A172 (cell line): ENCODE measurements at regions not wholly inside any gene's neighbourhood (a gene's known extent, or its start where the extent isn't known, plus 50 kb on each side); places are given as distances from the start of the nearest gene placed in this dataset.

Experiments used
- DNase-seq: peaks from one replicate; pipeline ENCODE4 v3.0.0-alpha.2; 2015; ENCODE audit warnings: low spot score

GRCh38 chr2:42901076-42901640 is 108.8 kb upstream of the HAAO start:
- DNase-seq = no peak

DNA sequence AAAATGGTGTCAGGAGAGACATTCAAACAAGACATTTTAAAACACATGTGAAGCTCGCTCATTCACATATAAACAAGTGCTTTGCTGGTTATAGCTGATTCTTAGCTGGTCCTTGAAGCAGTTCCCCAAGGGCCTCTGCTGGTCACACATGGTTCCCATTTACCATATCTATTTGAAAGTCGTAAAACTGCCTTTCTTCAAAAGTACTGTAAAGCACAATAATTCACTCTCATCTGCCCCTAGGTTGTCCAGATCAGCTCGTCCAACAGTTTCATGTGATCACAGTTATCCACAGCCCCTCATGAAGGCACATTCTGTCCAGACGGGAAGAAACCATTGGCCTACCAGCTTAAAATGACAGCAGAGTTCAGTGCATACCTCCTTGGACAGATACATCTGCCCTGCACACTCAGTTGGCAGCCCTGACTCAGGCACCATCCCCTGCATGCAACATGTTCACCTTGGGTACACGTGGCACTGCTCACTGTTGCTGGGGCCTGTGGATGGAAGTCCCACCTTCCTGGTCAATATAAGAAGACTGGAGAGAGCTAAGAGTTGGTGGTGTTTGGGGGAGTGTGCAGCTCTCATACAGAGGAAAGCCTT is 108.0 kb upstream of the HAAO start:
- DNase-seq = no peak

DNA sequence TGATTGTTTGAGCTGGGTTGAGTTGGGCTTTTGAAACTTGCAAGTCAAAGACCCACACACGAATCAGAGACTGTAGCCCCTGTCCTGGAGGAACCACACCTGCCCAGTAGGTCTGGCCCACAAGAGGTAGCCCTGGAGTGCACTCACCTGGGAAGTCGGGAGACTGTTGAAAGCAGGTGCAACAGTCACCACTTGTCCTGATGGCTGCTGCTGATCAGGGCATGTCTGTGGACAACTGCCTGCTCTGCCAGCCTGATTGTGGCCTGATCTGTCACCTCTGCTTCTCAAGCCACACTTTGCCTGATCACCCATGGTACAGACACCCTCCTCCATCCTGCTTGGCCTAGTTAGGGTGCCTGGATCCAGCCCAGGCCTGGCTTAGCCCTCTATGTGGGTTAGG is 105.0 kb upstream of the HAAO start:
- no peak for DNase-seq

GRCh38 chr2:42895791-42896135 is 103.4 kb upstream of the HAAO start:
- no peak for DNase-seq

GRCh38 chr2:42895134-42895790 is 102.9 kb upstream of the HAAO start:
- DNase-seq = no peak

DNA sequence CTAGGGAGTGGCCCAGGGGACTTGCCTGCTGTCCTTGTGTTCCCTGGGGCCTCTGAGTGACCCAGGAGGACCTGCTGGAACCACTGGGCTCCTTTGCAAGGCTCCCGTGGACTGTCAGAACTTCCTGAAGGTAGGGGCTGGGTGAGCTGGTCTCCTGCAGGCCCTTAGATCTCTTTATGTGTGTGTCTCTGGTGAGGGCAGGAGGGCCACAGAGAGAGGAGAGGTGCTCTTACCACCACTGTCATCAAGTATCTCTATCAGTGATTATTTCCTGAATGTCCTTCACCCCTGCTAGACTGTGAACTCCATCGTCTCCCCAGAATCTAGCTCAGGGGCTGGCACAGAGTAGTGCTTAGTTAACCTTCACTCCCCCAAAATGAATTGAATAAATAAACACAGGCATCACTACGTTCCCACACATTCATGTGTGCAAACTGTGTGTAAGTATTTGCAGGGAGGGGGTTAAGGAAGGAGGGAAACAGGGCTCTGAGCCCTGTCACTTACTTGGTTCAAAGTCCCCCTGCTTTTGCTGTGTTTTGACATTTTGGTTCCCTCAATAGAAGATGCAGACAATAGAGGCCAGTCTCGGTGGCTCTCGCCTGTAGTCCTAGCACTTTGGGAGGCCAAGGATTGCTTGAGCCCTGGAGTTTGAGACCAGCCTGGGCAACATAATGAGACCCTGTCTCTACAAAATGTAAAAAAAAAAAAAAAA is 100.8 kb upstream of the HAAO start:
- DNase-seq = no peak

DNA sequence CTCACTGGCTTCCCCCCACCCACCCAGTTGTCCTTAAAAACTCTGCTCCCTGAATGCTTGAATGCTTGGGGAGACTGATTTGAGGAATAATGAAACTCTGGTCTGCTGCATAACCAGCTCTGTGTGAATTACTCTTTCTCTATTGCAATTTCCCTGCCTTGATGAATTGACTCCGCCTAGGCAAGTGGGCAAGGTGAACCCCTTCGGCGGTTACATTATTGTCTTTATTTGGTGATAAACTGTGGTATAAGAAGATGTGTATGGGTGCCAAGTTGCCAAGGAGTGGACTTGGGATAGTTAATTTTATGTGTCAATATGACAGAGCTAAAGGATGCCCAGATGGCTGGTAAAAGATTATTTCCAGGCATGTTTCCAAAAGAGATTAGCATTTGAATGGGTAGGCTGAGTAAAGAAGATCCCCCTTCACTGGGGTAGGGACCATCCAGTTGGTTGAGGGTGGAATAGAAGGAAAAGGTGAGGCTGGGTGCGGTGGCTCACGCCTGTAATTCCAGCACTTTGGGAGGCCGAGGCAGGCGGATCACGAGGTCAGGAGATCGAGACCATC is 98.5 kb upstream of the HAAO start:
- DNase-seq = no peak

- DNase-seq = no peak
Observed at GRCh38 chr2:42888321-42889245, 96.2 kb upstream of the HAAO start.

DNA sequence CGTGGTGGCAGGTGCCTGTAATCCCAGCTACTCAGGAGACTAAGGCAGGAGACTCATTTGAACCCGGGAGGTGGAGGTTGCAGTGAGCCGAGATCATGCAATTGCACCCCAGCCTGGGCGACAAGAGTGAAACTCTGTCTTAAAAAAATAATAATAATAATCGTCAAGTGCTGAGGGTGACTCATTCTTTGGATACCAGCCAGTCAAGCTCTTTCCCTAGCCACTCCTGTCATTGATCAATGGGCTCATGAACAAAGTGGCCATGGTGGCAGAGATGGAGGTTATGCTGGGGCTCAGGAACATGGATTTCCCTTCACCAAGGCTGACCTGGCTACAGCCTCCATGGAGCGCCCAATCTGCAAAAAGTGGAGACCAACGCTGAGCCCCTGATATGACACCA is 94.5 kb upstream of the HAAO start:
- DNase-seq = no peak

- no peak for DNase-seq
Observed at GRCh38 chr2:42882756-42883155, 90.4 kb upstream of the HAAO start.

GRCh38 chr2:42881732-42882131 is 89.3 kb upstream of the HAAO start:
- DNase-seq = peak; percentile 23

DNA sequence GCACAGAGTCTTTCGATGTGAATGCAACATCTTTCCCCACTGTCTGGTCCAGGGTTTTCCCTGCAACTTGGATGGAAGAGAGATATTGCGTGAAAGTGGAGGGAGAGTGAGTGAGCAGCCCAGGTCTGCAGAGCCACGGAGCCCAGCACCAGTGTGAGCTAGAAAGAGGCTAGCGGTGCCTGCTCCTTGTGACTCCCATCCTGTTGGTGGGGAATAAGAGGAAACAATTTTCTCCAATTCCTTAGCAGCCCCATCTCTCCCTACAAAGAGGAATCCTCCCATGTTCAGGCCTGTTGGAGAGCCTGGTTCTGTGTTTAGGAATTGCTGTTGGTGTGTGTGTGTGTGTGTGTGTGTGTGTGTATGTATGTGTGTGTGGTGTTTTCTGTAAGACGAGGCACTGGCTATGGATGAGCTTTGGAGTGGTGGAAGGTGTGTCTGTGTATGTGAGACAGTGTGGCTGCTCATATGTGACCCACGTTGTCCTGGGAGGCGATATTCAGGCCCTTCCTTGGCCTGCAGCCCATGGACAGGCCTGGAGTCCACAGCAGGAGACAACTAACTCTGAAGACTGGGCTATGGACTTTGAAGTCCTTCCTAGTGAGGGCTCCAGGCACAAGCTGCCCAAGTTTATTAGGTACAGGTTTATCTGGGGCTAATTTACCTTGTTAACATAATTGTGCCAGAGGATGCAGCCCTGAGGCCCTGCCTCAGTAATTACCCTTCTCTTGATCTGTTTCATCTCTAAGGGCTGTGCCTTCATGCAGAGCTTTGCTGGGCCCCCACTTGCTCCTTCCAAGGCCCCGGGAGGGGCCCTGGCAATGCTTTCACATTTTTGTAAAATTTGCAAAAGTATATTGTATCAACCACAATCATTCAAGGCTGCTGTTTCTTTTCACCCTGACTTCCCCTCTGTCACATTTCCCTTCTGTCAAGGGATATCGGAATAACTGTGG is 88.6 kb upstream of the HAAO start:
- no peak for DNase-seq

- no peak for DNase-seq
Observed at GRCh38 chr2:42879913-42880737, 87.7 kb upstream of the HAAO start.

DNA sequence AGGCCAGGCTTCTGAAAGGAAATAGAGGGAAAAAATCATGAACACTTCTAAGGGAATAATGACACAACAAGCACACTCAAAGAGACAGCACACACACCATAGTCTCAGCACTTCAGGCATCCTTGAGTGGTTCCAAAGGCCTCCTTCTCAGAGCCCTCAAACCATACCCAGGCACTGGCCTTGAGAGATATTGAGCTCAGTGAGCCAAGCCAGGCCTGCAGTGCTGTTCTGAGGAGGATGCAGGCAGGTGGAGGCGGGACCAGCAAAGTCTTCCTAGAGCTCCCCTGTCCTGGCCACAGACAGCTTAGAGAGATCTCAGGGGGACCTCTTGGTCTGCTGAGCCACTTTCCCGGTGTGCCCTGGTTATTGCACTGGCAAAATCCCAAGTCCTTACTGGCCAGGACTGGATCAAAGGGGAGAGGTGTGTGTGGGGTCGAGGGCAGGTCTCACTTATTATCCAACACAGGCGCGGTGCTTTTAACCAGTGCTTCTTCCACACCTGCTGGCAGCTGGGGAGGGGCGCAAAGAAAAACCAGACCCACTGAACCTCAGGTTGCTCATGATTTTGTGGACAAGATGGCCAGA is 86.8 kb upstream of the HAAO start:
- DNase-seq = no peak

GRCh38 chr2:42878581-42878980 is 86.2 kb upstream of the HAAO start:
- no peak for DNase-seq

DNA sequence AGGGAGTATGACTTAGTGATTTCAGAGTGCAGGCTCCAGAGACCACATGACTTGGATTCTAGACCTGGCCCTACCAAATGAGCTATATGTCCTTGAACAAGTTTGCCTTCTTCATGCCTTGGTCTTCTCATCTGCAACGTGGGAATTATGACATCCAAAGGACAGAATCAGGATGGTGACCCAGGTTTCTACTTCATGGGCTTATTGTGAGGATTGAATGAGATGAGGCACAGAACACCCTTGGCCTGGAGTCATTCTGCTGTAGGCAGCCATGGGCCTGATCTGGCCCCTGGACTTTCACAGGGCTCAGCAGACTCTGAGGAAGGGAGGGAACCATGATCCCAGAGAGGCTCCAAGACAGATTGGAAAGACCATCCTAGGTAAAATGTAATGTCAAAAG is 85.6 kb upstream of the HAAO start:
- DNase-seq = no peak

DNA sequence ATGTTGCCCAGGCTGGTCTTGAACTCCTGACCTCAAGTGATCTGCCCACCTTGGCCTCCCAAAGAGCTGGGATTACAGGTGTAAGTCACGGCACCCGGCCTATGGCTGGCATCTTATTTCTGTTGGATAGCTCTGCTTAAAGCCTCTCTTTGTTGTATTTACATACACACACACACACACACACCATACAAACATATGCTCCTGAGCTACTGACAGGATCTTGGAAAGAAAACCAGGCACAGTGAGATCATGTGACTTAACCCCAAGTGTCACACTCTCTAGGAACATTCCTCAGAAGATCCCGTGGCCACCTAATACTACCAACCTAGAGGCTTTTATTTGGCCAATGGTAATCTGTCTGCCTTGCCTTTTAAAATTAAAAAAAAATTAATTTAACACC is 85.1 kb upstream of the HAAO start:
- DNase-seq = no peak

DNA sequence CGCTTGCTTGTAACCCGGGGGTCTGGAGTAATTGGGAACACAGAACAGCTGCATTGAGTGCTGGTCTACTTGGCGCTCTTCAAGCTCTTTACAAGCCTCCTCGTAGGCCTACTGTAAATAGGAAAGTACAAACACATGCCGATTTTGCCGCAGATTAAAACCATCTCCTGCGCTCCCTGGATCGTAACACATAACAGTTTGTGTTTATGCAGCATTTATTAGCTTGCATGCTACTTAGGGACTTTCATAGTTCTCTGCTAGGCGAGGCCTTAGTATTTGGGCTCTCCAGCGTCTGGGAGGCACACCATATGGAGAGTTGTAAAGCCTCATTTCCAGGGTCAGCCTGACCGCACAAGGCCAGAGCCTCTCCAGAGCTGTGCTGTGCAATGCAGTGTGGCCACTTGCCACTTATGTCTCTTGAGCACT is 84.0 kb upstream of the HAAO start:
- DNase-seq = no peak

GRCh38 chr2:42875880-42876279 is 83.5 kb upstream of the HAAO start:
- DNase-seq = no peak
